ENCODE measurements at regions not wholly inside any gene's neighbourhood (a gene's known extent, or its start where the extent isn't known, plus 50 kb on each side); places are given as distances from the start of the nearest gene placed in this dataset.

- TF ChIP-seq POLR2A (IDR thresholded peaks at IDR 0.05) = no peak
- TF ChIP-seq CTCF (IDR thresholded peaks at IDR 0.05) = no peak
Observed at GRCh38 chr7:66500087-66500486, 128.6 kb upstream of the KCTD7 start.
